NCI-H748 treated with DMSO at 0.1 percent for 48 hours (cell line): ENCODE measurements at regions not wholly inside any gene's neighbourhood (a gene's known extent, or its start where the extent isn't known, plus 50 kb on each side); places are given as distances from the start of the nearest gene placed in this dataset.

ENCODE experiments used
- DNase-seq: peaks from one replicate; lab custom pipeline; 2025; lab: John Stamatoyannopoulos, UW

DNA sequence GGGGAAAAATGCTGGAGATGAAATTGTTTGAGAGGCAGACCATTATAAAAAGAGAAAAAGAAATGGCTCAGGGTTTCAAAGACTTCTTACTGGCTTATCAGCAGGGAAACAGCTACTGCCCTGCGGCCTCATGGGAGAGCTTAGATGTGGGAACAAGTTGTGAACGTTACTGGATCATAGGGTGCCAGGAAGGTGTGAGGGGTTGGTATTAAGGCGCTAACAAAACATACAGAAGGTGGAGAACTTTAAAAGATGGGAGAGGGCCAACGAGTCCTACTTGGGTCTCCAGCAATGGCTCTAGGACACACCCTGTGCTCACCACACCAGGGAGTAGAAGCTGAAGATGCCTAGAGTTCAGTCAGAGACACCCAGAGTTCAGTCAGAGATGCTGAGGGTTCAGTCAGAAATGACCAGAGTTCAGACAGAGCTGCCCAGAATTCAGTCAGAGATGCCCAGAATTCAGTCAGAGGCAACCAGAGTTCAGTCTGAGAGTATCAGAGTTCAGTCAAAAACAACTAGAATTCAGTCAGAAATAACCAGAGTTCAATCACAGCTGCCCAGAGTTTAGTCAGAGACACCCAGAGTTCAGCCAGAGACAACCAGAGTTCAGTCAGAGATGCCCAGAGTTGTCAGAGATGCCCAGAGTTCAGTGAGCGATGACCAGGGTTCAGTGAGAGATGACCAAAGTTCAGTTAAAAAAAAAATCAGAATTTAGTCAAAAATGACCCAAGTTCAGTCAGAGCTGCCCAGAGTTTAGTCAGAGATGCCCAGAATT lies 1103.6 kb downstream of the BCL11B start:
- no peak for DNase-seq

DNA sequence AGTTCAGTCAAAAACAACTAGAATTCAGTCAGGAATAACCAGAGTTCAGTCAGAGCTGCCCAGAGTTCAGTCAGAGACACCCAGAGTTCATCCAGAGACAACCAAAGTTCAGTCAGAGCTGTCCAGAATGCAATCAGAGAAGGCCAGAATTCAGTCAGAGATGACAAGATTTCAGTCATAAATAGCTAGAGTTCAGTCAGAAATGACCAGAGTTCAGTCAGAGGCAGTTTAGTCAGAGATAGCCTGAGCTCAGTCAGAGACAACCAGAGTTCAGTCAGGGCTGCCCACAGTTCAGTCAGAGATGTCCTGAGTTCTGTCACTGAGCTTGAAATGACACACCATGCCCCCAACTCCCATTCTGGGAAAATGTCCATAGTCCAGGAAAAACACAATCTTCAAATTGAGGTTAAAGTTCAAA lies 1102.8 kb downstream of the BCL11B start:
- no peak for DNase-seq

DNA sequence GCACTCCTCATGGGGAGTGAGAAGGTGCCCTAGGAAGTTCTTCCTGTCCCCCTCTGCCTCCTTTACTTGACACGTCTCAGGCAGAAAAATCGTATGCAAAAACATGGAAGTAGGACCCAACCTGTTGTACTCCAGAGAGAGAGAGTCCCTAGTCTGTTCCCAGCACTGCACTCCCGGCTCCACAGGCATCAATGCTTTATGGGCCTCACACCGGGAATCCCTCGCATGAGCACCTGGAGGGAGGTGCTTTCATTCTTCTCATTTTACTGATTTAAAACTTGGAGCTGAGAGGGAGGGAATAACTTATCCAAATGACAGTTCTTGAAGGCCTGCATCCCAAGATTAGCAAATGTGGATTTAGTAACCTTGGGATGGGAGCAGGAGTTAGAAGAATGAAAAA lies 1101.4 kb downstream of the BCL11B start:
- DNase-seq, result no peak

DNA sequence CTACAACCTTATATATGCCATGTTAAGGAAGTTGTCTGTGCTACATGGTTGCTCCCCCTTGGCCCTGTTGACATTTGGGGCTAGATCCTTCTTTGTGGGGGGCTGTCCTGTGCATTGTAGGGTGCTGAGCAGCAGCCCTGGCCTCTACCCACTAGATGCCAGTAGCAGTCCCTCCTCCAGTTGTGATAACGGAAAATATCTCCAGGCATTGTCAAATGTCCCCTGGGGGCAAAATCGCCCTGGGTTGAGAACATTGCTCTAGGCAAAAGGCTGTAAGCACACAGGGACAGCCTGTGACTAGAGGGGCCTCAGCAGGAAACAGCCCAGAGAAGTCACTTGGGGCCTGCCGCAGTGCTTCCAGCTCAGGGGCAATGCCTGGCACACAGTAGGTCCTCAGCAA lies 1100.3 kb downstream of the BCL11B start:
- DNase-seq, result no peak

DNA sequence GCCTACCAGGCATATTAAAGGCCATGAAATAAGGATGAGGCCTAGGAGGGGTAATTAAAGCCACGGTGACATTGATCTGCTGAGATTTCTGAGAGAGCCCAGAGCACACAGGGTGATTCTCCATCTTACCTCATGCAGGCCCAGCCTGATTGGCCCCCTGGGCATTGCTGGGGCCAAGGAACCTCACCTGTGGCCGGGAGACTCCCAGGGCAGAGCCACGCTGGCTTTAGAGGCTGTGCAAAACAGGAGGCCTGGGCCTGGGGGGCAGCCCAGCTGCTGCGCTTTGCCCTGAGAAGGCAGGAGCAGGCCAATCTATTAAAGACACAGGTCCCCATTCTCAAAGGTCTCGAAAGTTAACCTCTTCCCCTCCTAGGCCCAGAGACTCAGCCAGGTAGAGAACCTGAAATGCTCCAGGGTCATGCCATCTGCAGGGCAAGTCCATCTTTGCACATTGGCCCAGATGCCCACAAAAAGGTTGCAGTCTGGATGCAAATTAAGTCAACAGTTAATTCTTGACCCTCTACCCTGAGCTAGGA lies 1099.7 kb downstream of the BCL11B start:
- DNase-seq, result no peak

DNA sequence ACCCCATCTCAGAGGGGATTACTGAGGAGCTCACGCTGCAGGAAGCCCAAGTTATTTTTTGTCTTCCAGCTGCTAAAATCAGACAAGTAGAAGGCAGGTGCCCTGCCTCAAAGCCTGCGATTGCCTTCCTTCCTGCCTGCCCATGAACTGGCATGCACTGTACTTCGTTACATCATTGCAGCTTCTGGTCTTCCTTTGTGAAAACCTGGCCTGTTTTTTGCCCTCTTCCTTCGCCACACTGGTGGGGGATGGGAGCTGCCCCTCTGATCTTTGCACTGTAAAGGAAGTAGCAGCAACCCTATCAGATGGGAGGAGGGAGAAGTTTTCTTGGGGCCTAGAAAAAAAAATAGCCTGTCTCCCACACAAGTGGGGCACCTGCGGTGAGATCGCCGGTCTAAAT lies 1098.7 kb downstream of the BCL11B start:
- DNase-seq, result no peak

DNA sequence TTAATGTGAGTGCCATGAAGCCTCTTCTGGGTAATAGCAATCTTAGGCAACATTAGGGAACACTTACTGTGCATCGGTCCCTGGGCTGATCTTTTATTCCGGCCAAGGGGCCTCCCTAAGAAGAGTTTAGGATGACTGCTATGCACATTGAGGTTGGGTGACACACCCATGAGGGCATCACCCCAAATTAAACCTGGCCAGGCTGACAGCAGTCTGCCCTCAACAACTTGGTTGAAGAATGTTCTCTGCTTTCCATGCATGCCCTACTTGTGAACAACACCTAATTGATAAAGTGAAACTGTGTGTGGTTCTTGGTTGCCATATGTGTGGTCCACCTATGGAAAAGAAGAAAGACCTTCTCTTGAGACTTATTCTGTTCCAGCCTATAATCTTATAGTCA lies 1098.0 kb downstream of the BCL11B start:
- DNase-seq, result no peak

DNA sequence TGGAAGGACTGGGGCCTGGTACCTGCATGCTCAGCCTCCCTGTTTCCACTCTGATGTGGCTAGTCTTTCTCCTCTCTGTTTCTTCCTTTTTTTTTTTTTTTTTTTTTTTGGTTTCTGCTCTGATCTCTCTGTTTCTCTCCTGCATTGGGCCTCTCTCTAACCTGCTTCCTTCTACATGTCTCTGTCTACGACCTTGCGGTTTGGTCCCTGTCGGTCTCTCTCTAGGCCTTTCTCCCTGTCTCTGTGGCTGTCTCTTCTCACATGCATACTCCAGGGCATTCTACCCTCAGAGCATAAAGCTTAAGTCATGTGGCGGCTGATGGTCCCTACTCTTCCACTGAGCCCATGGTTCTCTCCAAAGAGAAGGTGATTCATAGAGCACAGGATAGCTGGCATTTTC lies 1096.6 kb downstream of the BCL11B start:
- DNase-seq, result no peak

DNA sequence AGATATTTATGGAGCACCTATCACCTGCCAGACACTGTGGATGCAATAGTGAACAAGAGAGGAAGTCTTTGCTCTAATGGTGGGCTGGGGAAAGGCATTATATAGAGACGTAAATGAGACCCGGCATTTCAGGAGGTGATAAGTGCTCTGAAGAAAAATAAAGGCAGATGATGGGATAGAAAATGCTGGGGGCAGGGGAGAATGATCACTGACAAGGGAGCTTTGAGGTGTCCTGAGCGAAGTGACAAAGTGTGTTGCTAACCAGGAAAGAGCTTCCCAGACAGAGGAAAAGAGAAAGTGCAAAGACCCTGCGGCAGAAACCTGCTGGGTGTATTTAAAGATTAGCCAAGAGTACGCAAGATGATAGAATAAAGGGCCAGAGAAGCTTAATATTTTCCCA lies 1096.1 kb downstream of the BCL11B start:
- no peak for DNase-seq

DNA sequence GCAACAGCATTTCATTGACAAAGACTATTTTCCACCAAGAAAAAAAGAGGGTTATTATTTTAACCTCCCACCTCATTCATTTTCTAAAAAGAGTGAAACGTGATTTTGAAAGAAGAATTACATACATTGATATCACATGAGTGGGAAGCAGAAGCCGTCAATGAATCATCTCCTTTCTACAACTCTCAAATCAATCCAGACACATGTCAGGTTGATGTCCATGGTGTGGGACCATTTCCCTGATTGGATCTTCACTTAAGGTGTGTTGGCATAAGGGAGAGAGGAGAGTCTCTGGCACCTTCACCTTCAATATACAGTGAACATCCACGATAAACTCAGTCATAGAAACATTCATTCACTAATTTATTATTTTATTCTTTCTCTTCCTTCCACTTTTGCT lies 1095.1 kb downstream of the BCL11B start:
- no peak for DNase-seq

DNA sequence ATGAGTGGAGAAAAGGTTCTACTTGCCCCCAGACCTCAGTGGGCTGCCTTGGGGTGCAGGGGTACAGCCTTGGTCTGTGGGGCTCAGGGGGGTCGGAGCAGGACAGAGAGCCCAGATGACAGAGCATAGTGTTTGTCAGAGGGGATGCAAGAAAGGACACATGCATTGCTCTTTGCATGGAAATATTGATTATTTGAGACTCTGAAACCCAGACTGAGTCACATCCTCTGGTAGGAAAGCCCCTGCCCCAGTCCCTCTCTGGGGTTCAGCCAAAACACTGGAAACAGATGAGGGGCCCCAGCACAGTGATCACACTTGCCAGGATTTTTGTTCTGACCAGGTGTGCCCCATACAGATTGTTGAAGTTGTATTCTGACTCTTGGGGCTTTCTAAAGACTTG lies 1094.4 kb downstream of the BCL11B start:
- DNase-seq, result no peak

DNA sequence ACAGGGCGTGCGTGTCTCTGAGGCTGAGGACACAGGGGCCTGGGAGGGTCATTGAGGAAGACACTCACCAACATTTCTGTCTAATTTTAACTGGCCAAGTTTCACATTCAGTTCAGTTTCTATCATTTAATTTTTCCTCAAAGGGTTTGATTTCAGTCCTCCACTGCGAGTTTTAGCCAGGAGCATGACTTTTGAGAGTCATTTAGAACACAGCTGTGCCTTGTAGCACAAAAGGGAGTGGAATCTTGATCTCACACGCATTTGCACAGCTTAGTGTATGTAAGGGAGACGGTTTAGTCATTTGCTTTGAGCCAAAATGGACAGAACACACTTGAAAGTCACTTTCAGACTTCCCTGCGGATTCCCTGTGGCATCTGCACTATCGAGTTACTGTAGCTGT lies 1090.8 kb downstream of the BCL11B start:
- DNase-seq, result no peak

DNA sequence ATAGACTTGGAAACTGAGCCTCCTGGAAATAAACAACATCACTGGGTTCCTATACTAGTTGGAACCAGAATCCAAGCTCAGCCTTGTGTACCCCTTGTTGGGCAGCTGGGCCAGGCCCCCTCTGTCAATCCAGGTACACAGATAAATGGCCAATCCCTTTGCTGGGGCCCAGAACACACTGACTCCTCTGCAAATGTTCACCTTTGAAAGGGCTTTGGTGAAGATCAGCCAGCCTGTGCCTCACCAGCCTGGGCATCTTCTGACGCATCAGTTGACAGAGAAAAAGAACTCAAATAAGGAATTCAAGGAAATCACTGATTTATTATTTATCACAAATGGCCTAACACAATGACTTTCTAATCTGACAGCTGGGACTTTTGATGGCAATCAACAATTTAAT lies 1090.2 kb downstream of the BCL11B start:
- no peak for DNase-seq

DNA sequence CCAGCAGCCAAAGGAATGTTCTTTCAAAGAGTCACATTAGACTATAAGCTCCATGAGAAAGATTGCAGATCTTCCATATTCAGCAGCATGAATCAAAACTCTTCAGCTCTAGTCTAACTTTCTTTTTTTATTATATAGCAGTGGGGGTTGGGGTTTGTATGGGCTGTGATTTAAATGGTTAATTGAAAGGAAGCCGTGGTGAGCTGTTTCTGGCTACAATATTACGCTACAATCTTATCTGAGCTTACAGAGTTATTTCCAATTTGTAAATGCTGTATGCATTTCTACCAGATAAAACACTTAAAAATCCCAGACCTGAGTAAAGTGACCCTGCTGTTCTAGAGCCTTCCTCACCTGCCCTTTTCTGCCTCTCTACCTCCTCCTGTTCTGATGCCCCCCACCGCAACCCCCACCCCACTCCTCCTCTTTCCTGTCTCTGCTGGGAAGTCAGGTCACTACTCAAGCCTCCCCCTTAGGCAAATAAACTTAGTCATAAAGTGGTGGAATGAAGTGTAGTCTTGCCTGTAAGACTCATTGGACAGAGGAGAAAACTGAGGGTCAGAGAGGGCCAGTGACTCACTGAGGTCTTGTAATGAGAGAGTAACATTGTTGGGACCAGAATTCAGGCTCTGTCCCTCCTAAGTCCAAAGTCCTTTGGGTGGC lies 1089.5 kb downstream of the BCL11B start:
- DNase-seq, result no peak

DNA sequence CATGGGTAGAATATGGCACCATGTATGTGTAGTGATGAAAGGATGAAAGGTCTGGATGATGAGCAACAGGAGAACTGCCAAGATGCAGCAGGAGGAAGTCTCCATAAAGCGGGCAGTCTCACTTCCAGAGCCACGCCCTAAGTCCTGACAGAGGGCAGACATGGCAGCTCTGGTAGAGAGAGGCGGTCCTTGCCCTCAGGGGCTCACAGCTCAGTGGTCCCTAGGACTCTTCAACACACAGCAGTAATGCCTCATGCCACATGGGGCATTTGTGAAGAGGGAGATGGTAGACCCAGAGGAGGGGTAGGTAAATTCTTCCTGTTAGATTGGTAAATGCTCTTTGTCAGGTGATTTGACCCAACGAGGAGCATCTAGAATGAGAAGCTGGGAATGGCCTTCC lies 1088.4 kb downstream of the BCL11B start:
- no peak for DNase-seq

DNA sequence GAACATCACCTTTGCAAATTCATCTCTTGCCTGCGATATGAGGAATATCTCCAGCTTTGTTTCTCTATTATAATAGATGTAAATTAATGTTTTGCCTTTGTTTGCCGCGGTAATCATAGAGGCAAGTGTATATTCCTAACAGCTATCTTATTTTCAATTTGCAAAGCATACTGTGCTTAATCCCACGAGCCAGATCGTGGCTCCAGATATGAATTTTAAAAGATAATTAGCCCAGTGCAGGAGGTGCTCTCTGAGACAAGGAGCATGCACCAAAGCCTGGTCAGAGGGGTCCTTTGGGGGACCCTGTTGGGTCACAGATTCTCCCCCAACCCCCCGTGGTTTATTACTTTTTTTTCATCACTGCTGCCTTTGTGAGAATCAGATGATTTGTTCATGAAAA lies 1087.5 kb downstream of the BCL11B start:
- no peak for DNase-seq

DNA sequence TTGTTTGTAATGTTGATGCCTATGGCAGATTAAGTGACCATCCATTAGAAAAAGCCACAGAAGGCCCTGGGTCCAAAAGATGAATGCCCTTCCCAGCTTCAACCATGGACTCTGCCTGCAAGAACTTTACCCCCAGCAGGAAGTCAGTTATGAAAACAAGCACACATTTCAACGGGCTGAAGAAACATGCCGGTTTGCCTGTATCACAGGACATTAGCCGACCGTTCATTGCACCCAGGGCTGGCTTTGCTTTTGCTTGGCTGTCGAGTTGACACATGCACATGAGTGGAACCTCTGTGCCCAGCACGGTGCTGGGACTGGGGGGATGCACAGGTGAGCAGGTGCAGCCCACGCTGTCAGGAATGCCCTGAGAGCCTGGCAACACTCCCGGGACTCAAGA lies 1087.0 kb downstream of the BCL11B start:
- DNase-seq, result no peak

DNA sequence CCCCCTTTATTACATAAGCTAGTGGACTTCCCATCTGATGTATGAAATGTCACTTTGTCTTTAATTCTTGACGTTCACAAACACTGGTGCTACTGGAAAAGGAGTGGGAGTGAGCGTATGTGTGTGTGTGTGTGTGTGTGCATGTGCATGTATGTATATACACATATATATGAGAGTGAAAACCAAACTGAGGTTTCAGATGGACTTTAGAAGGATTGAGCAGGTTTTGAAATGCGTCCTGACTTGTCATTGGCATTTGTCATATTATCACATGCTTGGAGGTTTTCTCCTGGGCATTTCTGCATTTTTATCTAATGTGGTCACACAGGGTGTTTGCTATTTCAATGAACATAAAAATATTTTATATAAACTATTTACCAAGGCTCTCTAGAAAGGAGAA lies 1085.9 kb downstream of the BCL11B start:
- no peak for DNase-seq

DNA sequence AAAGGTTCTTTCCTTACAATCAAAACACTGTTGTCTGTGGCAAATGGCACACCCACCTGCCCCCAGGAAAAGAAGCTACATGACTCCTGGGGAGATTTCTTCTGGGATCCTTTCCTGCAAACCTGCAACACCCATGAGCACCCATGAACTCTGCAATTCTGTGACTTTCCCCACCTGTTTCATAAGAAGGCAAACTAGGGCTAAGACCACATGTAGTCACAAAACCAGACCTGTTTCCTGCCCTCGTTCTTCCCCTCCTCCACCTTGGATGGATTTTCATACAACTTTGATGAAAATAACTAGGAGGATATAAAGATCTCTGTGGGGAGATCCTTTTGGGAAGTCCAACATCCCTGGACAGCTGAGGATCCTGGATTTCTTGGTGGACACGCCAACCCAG lies 1084.7 kb downstream of the BCL11B start:
- no peak for DNase-seq

DNA sequence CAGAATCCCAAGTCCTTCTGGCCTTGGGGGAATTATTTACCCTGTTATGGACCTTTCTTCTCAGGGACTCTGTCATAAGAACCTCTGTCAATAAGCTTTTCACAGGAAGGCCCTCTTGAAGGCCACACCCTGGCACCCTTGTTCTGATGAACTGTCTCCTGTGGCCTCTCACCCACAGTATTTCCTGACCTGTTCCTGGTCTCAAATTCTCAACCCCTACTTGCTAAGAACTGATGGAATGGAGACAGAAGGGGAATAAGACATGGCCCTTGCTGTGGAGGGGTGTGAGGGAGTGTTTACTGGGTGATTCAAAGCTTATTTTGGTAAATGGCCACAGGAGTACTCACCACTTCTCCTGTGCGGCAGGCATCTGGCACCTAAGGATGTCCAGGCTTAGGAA lies 1082.9 kb downstream of the BCL11B start:
- DNase-seq, result no peak

DNA sequence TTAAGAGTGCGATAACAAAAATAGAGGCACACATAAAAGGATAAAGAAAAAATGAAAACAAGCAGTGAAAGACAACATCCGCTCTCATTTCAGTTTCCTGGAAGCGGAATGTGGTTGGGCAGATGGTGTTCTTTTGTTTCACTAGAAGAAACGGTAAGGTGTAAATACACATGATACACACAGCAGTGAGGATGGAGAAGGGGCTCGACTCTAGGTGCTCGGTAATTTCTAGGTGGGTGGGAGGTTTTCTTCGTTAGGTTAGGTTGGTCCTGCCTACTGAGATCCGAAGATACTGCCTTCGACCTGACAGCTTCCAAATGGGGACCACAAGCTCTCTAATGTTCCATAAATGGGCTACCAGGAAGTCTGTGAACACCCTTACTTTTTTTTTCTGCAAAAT lies 1082.5 kb downstream of the BCL11B start:
- DNase-seq, result no peak

DNA sequence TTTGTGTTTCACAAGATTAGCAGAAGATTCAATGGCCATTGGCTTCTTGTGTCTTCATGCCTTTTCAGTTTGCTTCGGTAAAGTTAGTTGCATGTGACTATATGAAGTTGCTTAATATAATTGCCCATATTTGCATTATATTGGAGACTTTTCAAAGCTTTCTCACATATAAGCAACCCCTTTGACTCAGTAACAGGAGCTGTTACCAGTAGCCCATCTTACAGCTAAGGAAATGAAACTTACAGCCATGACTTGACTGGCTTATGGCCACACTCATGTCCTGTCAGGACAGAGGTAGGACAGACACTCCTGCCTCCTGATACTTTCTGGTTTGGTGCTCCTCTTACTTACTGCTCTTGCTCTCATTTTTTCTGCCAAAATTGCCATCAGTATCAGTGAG lies 1082.1 kb downstream of the BCL11B start:
- DNase-seq, result no peak

DNA sequence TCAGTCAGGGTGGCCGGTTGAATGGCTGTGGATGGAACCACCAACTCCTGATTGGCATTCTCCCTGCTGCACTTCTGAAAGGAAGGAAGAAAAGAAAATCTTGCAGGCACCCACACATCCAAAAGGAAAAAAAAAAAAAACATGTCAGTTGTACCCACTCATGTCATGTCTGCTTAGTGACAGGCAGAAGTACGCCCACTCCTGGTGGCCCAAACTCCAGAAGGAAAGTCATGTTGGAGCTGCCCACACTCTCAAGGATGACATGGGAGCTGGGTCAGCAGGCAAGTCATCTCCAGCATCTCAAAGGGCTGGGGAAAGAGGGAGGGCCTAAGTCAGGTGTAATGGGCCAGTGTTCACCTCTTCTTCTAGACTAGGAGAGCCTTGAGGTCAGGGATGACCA lies 1079.1 kb downstream of the BCL11B start:
- DNase-seq, result no peak

DNA sequence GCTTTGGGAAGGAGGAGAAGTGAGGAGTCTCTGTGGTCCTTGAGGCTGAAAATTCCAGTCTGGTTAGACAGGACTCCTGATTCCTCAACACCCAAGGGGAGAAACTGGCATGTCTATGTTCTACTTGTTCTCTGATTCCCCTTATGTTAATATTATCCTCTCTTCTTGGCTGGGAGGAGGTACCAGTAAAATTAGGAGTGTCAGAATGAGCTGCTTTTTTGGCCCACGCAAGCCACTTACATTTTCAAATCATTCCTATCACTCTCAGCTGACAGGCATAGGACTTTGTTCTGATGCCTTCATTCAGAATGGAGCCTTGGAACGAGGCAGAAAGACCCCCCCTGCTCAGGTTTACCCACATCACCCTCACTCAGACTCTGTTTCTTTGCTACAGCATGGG lies 1077.2 kb downstream of the BCL11B start:
- DNase-seq, result no peak
